Fibroblast of lung (primary cell): ENCODE measurements at regions not wholly inside any gene's neighbourhood (a gene's known extent, or its start where the extent isn't known, plus 50 kb on each side); places are given as distances from the start of the nearest gene placed in this dataset.

Experiments
- DNase-seq, 2 donors: peaks; one replicate each; pipeline versions ENCODE4 v3.0.0 to v3.0.0-alpha.2; 2010; ENCODE audit warnings: low read depth in 2 of 2
- H2AFZ ChIP-seq: 2 replicates; pipeline ENCODE4 v1.5.1; 2012; ENCODE audit warnings: low read length, control low read depth, inconsistent platforms
- H3K27ac ChIP-seq: 2 replicates; pipeline ENCODE4 v1.5.1; 2011; ENCODE audit warnings: low read length, control low read depth; ENCODE audit not compliant: insufficient read depth
- H3K27me3 ChIP-seq: 2 replicates; pipeline ENCODE4 v1.5.1; 2011; ENCODE audit warnings: mild to moderate bottlenecking, low read length; ENCODE audit not compliant: control insufficient read depth, insufficient read depth
- H3K36me3 ChIP-seq: 2 replicates; pipeline ENCODE4 v1.5.1; 2011; ENCODE audit warnings: low read length; ENCODE audit not compliant: control insufficient read depth, insufficient read depth
- H3K4me1 ChIP-seq: 2 replicates; pipeline ENCODE4 v1.5.1; 2011; ENCODE audit warnings: low read length; ENCODE audit not compliant: control insufficient read depth, insufficient read depth; ENCODE audit errors: extremely low read depth
- H3K4me2 ChIP-seq: 2 replicates; pipeline ENCODE4 v1.5.1; 2011; ENCODE audit warnings: low read length, control low read depth; ENCODE audit not compliant: insufficient read depth; ENCODE audit errors: extremely low read depth
- H3K4me3 ChIP-seq, 4 experiments: fragments of 200-600 bp in 1 of 4; sonication (generic) in 1 of 4; replicated peaks in 1 of 4; 2 replicates each; pipeline ENCODE4 v1.5.1; 2011 to 2016; ENCODE audit warnings: low read length in 4 of 4, low read depth in 3 of 4, mild to moderate bottlenecking in 3 of 4, control low read depth in 2 of 4, inconsistent platforms in 1 of 4, mixed read lengths in 1 of 4; ENCODE audit not compliant: insufficient read depth in 1 of 4; ENCODE audit errors: control extremely low read depth in 1 of 4
- H3K79me2 ChIP-seq: 2 replicates; pipeline ENCODE4 v1.5.1; 2012; ENCODE audit warnings: mild to moderate bottlenecking, low read length, inconsistent platforms; ENCODE audit not compliant: control insufficient read depth, insufficient read depth
- H3K9ac ChIP-seq: 2 replicates; pipeline ENCODE4 v1.5.1; 2011; ENCODE audit warnings: mild to moderate bottlenecking, low read length, control low read depth; ENCODE audit not compliant: insufficient read depth
- H3K9me3 ChIP-seq: 2 replicates; pipeline ENCODE4 v1.5.1; 2012; ENCODE audit warnings: low read depth, low read length; ENCODE audit not compliant: control insufficient read depth, insufficient read depth
- H4K20me1 ChIP-seq: 2 replicates; pipeline ENCODE4 v1.5.1; 2011; ENCODE audit warnings: low read length; ENCODE audit not compliant: control insufficient read depth, insufficient read depth; ENCODE audit errors: extremely low read depth
- EZH2 ChIP-seq: IDR thresholded peaks from 2 replicates; pipeline ENCODE4 v1.5.1; 2012; ENCODE audit warnings: low read length, control low read depth, mild to moderate bottlenecking; ENCODE audit errors: missing control alignments
- TF ChIP-seq, protein P1 (sequence below), 2 donors: IDR thresholded peaks in 1 of 2; conservative IDR thresholded peaks in 1 of 2; 1 replicate in 1 of 2; 2 replicates in 1 of 2; pipeline ENCODE4 v1.5.1; 2011 to 2012; ENCODE audit warnings: low read length in 2 of 2, control low read depth in 1 of 2, inconsistent platforms in 1 of 2, low read depth in 1 of 2, mild to moderate bottlenecking in 1 of 2

DNA sequence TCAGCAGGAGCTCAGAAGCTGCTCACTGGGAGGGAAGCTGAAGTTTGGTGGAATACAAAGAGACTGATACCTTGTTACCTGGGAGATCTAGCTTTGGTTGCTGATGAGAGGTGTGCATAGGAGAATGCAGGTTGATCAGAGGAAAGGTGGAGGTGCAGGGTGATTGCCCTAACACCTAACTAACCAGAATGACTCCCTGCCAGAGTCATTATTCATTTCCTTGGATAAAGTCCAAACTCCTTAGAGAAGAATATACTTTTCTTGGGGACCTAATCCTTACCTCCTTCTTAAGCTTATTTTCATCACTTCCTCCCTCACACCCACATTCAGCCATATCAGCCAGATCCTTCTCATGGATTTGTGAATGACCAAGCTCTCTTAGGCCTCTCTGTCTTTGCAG, 814.2 kb upstream of the TENM4 start:
- Histone ChIP-seq H3K9ac (no peak overlapping the region), H2AFZ (no peak overlapping the region), H3K27me3 (no peaks in the 10 kb centered on the region), H3K27ac (no peak overlapping the region), H3K4me3 (no peak overlapping the region), H3K4me2 (no peak overlapping the region), H3K4me1 (no peaks in the 10 kb centered on the region), H4K20me1 (no peaks in the 10 kb centered on the region), H3K36me3 (no peaks in the 10 kb centered on the region), H3K9me3 (no peaks in the 10 kb centered on the region), H3K79me2 (no peaks in the 10 kb centered on the region)
- TF ChIP-seq, protein P1, sequence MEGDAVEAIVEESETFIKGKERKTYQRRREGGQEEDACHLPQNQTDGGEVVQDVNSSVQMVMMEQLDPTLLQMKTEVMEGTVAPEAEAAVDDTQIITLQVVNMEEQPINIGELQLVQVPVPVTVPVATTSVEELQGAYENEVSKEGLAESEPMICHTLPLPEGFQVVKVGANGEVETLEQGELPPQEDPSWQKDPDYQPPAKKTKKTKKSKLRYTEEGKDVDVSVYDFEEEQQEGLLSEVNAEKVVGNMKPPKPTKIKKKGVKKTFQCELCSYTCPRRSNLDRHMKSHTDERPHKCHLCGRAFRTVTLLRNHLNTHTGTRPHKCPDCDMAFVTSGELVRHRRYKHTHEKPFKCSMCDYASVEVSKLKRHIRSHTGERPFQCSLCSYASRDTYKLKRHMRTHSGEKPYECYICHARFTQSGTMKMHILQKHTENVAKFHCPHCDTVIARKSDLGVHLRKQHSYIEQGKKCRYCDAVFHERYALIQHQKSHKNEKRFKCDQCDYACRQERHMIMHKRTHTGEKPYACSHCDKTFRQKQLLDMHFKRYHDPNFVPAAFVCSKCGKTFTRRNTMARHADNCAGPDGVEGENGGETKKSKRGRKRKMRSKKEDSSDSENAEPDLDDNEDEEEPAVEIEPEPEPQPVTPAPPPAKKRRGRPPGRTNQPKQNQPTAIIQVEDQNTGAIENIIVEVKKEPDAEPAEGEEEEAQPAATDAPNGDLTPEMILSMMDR (conservative IDR thresholded peaks at IDR 0.05 in 1 of 2, IDR thresholded peaks at IDR 0.05 in 1 of 2; ENCODE audit: low read depth in 1 of 2, low read length in 2 of 2), result no peak
- no peak for TF ChIP-seq EZH2
- no peak for DNase-seq

DNA sequence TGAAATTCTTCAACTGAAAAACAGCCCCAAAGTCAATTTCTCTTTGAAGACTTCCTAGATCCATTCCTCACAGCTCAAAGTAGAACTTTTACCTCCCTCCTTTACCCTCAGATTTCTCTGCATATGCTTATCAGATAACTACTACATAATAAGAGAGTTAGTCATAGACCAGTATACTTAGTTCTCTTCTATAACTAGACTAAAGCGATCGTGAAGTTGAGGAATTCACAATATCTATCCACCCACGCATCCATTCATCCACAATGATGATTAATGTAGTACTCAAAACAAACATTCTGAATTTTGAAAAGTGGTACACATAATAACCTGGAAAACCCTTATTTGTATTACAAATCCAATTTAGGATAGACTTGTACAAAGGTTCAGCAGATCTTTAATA, 800.9 kb upstream of the TENM4 start:
- TF ChIP-seq EZH2, result no peak
- TF ChIP-seq, protein P1 (conservative IDR thresholded peaks at IDR 0.05 in 1 of 2, IDR thresholded peaks at IDR 0.05 in 1 of 2; ENCODE audit: low read depth in 1 of 2, low read length in 2 of 2), result no peak
- H3K9ac ChIP-seq, result no peak overlapping the region
- H3K27ac ChIP-seq, result no peak overlapping the region
- no peak overlapping the region for H2AFZ ChIP-seq
- H3K4me1 ChIP-seq, result no peaks in the 10 kb centered on the region
- no peak overlapping the region for H3K4me3 ChIP-seq
- no peaks in the 10 kb centered on the region for H3K9me3 ChIP-seq
- no peaks in the 10 kb centered on the region for H4K20me1 ChIP-seq
- DNase-seq, result peak in 1 of 2 donors; percentile 72
- H3K36me3 ChIP-seq, result no peaks in the 10 kb centered on the region
- no peak overlapping the region for H3K4me2 ChIP-seq
- no peaks in the 10 kb centered on the region for H3K79me2 ChIP-seq
- H3K27me3 ChIP-seq, result no peaks in the 10 kb centered on the region

DNA sequence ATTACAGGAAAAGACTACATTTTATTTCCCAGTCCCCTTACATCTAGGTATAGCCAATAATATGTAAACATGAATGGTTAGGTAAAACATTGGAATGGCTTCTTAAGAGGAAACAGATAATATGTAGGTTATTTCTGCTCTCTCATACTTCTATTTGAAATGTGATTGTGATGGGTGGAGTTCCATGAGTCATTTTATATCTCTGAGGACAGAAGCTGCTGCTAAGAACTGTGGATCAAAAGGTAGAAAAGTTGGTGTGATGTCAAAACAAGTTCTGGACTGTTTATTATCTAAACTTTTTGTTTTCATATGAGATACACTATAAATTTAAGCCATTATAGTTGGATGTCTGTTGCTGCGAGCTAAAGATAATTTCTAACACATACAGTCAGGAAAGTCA, 799.4 kb upstream of the TENM4 start:
- no peaks in the 10 kb centered on the region for H4K20me1 ChIP-seq
- H3K4me1 ChIP-seq, result no peaks in the 10 kb centered on the region
- H3K4me3 ChIP-seq, result no peak overlapping the region
- H3K79me2 ChIP-seq, result no peaks in the 10 kb centered on the region
- no peak overlapping the region for H3K4me2 ChIP-seq
- H3K27me3 ChIP-seq, result no peaks in the 10 kb centered on the region
- peak in 1 of 2 donors; percentile 7 for DNase-seq
- no peak overlapping the region for H2AFZ ChIP-seq
- H3K9me3 ChIP-seq, result no peaks in the 10 kb centered on the region
- no peak for TF ChIP-seq EZH2
- TF ChIP-seq, protein P1 (conservative IDR thresholded peaks at IDR 0.05 in 1 of 2, IDR thresholded peaks at IDR 0.05 in 1 of 2; ENCODE audit: low read depth in 1 of 2, low read length in 2 of 2), result no peak
- H3K36me3 ChIP-seq, result no peaks in the 10 kb centered on the region
- no peak overlapping the region for H3K27ac ChIP-seq
- no peak overlapping the region for H3K9ac ChIP-seq
